ENCODE measurements at regions not wholly inside any gene's neighbourhood (a gene's known extent, or its start where the extent isn't known, plus 50 kb on each side); places are given as distances from the start of the nearest gene placed in this dataset.
A peak's percentile ranks its signal among the peaks of the same experiment; 100 is the strongest.

DNA sequence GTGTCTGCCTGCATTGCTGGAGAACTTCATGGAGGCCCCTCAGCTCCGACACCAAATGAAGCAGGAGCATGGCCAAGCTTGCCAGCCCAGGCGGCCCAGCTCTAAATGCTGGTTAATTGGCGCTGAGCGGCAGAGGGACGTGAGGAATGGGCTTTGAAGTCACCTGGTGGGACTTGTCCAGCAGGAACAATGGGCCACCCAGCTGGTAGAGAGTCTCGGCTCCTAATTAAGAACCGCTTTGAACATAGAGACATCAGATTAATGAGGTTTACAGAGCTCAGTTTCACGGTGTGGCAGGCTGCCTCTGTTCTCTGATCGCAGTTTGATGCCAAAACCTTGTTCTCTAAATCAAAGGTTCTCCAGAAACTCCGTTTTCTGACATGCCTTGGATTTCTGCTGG is 77.5 kb upstream of the LINGO1 start:
- Histone ChIP-seq H3K36me3 (ENCODE audit: control insufficient read depth in 2 of 4, insufficient read depth in 4 of 4, low read length in 3 of 4) (no peaks in the 10 kb centered on the region), H2BK15ac (ENCODE audit: low read length) (no peak overlapping the region), H3K4me3 (ENCODE audit: extremely low read depth in 1 of 4, insufficient read depth in 2 of 4, low read depth in 3 of 4, low read length in 4 of 4) (no peak overlapping the region), H3K4ac (replicated peaks; ENCODE audit: insufficient read length, low read depth, low read length) (no peak overlapping the region), H3K18ac (ENCODE audit: extremely low read depth, low read length) (no peak overlapping the region), H3K23ac (ENCODE audit: insufficient read length) (no peak overlapping the region), H3K9me3 (ENCODE audit: insufficient read depth in 2 of 2, low read depth in 1 of 2, low read length in 1 of 2) (no peaks in the 10 kb centered on the region), H2AK5ac (ENCODE audit: low read depth, low read length) (no peak overlapping the region), H3K4me2 (ENCODE audit: insufficient read depth in 1 of 2, low read depth in 2 of 2, low read length in 2 of 2) (no peak overlapping the region), H3K27me3 (replicated peaks in 1 of 4; ENCODE audit: control insufficient read depth in 3 of 4, extremely low read depth in 1 of 4, insufficient read depth in 3 of 4, low read length in 3 of 4) (no peaks in the 10 kb centered on the region), H2BK5ac (ENCODE audit: low read depth, low read length) (no peak overlapping the region), H4K20me1 (replicated peaks in 1 of 2; ENCODE audit: control insufficient read depth in 1 of 2, insufficient read depth in 2 of 2, low read length in 2 of 2) (no peaks in the 10 kb centered on the region), H3K79me1 (ENCODE audit: low read depth, low read length) (no peaks in the 10 kb centered on the region), H3K4me1 (replicated peaks in 1 of 4; ENCODE audit: control insufficient read depth in 3 of 4, insufficient read depth in 4 of 4, low read length in 3 of 4) (peaks cover 0 to 12% (median 2%) of the 10 kb centered on the region in 4 experiments; a peak in 3 of 7 replicates), H2BK20ac (ENCODE audit: low read length) (0 out of 2 replicates have a peak overlapping the region, but pooled peaks have one; percentile 72), H2AFZ (ENCODE audit: low read length) (no peak overlapping the region), H2BK12ac (ENCODE audit: low read depth, low read length) (no peak overlapping the region), H4K8ac (ENCODE audit: extremely low read depth, insufficient read depth, low read length) (no peak overlapping the region; the same call in 1 of the 2 replicates), H4K91ac (replicated peaks; ENCODE audit: insufficient read length, low read length) (no peak overlapping the region), H3K23me2 (ENCODE audit: low read depth, low read length) (no peaks in the 10 kb centered on the region), H3K27ac (ENCODE audit: low read depth, low read length) (no peak overlapping the region), H3K56ac (replicated peaks; ENCODE audit: insufficient read length, low read depth, low read length) (no peak overlapping the region), H2BK120ac (replicated peaks; ENCODE audit: low read depth, low read length) (no peak overlapping the region), H3K79me2 (ENCODE audit: control insufficient read depth in 1 of 2, insufficient read depth in 2 of 2, low read length in 2 of 2) (no peaks in the 10 kb centered on the region), H4K5ac (ENCODE audit: insufficient read length, low read depth, low read length) (no peak overlapping the region), H3K9ac (replicated peaks in 1 of 4; ENCODE audit: extremely low read depth in 1 of 4, low read depth in 3 of 4, low read length in 3 of 4) (no peak overlapping the region), H3K14ac (ENCODE audit: insufficient read length) (no peak overlapping the region)
- FAIRE-seq (no peak), DNase-seq (ENCODE audit: low read depth in 1 of 2, low spot score in 2 of 2) (no peak)
- 89% methylated on average over 10 of the region's 10 CpGs; no CpG with 5 or more reads in 1 of the 2 experiments for WGBS, 2 experiments (ENCODE audit: extremely low coverage in 1 of 2, insufficient coverage in 1 of 2, insufficient read length in 1 of 2, insufficient replicate concordance in 2 of 2, low coverage in 1 of 2, low lambda C conversion rate in 2 of 2, missing lambda C conversion rate in 1 of 2)
- CTCF ChIA-PET (ENCODE audit: partially characterized antibody) = interaction anchor here (0.8 to 2.4 kb wide), 18 partner anchors 9 to 271 kb away, joined by 3 to 12 read pairs (median 4); partner anchors contain the start of gene LINGO1
- TF ChIP-seq NANOG (IDR thresholded peaks at IDR 0.05; ENCODE audit: insufficient read depth, low read depth, low read length, poor library complexity, severe bottlenecking) (no peak), NRF1 (IDR thresholded peaks at IDR 0.05; ENCODE audit: low read depth, low read length) (no peak), JUND (IDR thresholded peaks at IDR 0.05; ENCODE audit: low read length) (no peak), FOSL1 (IDR thresholded peaks at IDR 0.05; ENCODE audit: insufficient read depth, low read depth, low read length) (no peak), SP1 (IDR thresholded peaks at IDR 0.05; ENCODE audit: low read depth, low read length) (no peak)
- TF ChIP-seq, protein P1, sequence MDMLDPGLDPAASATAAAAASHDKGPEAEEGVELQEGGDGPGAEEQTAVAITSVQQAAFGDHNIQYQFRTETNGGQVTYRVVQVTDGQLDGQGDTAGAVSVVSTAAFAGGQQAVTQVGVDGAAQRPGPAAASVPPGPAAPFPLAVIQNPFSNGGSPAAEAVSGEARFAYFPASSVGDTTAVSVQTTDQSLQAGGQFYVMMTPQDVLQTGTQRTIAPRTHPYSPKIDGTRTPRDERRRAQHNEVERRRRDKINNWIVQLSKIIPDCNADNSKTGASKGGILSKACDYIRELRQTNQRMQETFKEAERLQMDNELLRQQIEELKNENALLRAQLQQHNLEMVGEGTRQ (IDR thresholded peaks at IDR 0.05; ENCODE audit: low read length) = no peak
- POLR2A ChIA-PET (ENCODE audit: partially characterized antibody) = no interaction called here

All from H1 (cell line).